HFF-Myc (cell line): ENCODE measurements at regions not wholly inside any gene's neighbourhood (a gene's known extent, or its start where the extent isn't known, plus 50 kb on each side); places are given as distances from the start of the nearest gene placed in this dataset.
A peak's percentile ranks its signal among the peaks of the same experiment; 100 is the strongest.
"Not testable (repeated sequence)": the region's sequence is repeated elsewhere in the genome, so short reads cannot be mapped to it uniquely, and the experiment has no call there.

Experiments
- DNase-seq: peaks from one replicate; pipeline ENCODE4 v3.0.0-alpha.2; 2011; ENCODE audit warnings: low read depth; ENCODE audit errors: extremely low read depth
- H3K4me3 ChIP-seq: replicated peaks from 2 replicates; pipeline ENCODE4 v1.5.1; 2011; ENCODE audit warnings: low read depth, mild to moderate bottlenecking, control low read depth, low read length
- CTCF ChIP-seq: IDR thresholded peaks from 2 replicates; pipeline ENCODE4 v1.5.1; 2012; ENCODE audit warnings: mild to moderate bottlenecking, low read depth, low read length, control low read depth; ENCODE audit errors: missing control alignments

GRCh38 chr11:90288212-90288821, 65.5 kb upstream of the CHORDC1 start:
- no peak for DNase-seq
- H3K4me3 ChIP-seq: no peak overlapping the region
- peak; percentile 8 for TF ChIP-seq CTCF

GRCh38 chr11:90286640-90287039, 63.8 kb upstream of the CHORDC1 start:
- no peak for DNase-seq
- H3K4me3 ChIP-seq: no peak overlapping the region
- TF ChIP-seq CTCF: no peak

- H3K4me3 ChIP-seq: no peak overlapping the region
- no peak for TF ChIP-seq CTCF
- DNase-seq: no peak
These were observed 61.3 kb upstream of the CHORDC1 start for GRCh38 chr11:90284171-90284570.

GRCh38 chr11:90282551-90283071, 59.8 kb upstream of the CHORDC1 start:
- not testable (repeated sequence) for H3K4me3 ChIP-seq, DNase-seq

GRCh38 chr11:90274362-90274761, 51.5 kb upstream of the CHORDC1 start:
- no peak overlapping the region for H3K4me3 ChIP-seq
- DNase-seq: no peak
- TF ChIP-seq CTCF: no peak
